Heart left ventricle (tissue), 16 donors: ENCODE measurements at regions not wholly inside any gene's neighbourhood (a gene's known extent, or its start where the extent isn't known, plus 50 kb on each side); places are given as distances from the start of the nearest gene placed in this dataset.

Experiments
- ATAC-seq, 4 donors: fragments of 200-7000 bp; cut with Tn5 transposase; one replicate each; pipeline ENCODE4 v1.9.1; 2020 to 2022; ENCODE audit warnings: moderate library complexity in 4 of 4, mild to moderate bottlenecking in 3 of 4, moderate number of reproducible peaks in 1 of 4
- DNase-seq, 5 donors: peaks; one replicate each; pipeline ENCODE4 v3.0.0-alpha.2; 2020
- H3K27ac ChIP-seq, 12 donors: fragments of 200-600 bp; sonication (generic) in 4 of 12; one replicate each; pipeline versions ENCODE4 v1.5.0 to v1.8.0; 2016 to 2022; ENCODE audit warnings: mild to moderate bottlenecking in 2 of 12
- H3K27me3 ChIP-seq, 9 donors: fragments of 200-600 bp; sonication (generic) in 2 of 9; one replicate each; pipeline versions ENCODE4 v1.5.1 to v1.8.0; 2016 to 2022; ENCODE audit warnings: mild to moderate bottlenecking in 3 of 9
- H3K36me3 ChIP-seq, 9 donors: fragments of 200-600 bp; sonication (generic) in 2 of 9; one replicate each; pipeline versions ENCODE4 v1.5.0 to v1.8.0; 2018 to 2022; ENCODE audit warnings: mild to moderate bottlenecking in 2 of 9
- H3K4me1 ChIP-seq, 12 donors: fragments of 200-600 bp; sonication (generic) in 4 of 12; one replicate each; pipeline versions ENCODE4 v1.5.0 to v1.8.0; 2016 to 2022; ENCODE audit warnings: mild to moderate bottlenecking in 3 of 12
- H3K4me3 ChIP-seq, 12 donors: fragments of 200-600 bp; sonication (generic) in 4 of 12; one replicate each; pipeline versions ENCODE4 v1.5.0 to v1.8.0; 2017 to 2022; ENCODE audit warnings: mild to moderate bottlenecking in 9 of 12, moderate library complexity in 4 of 12
- H3K9me3 ChIP-seq, 12 donors: fragments of 200-600 bp; sonication (generic) in 4 of 12; one replicate each; pipeline versions ENCODE4 v1.5.0 to v1.8.0; 2016 to 2022; ENCODE audit warnings: mild to moderate bottlenecking in 1 of 12
- POLR2A ChIP-seq, 2 donors: fragments of 450-650 bp; IDR thresholded peaks; one replicate each; pipeline ENCODE4 v1.6.1; 2017; ENCODE audit warnings: antibody characterized with exemption in 2 of 2, mild to moderate bottlenecking in 2 of 2, moderate library complexity in 2 of 2
- WGBS, 4 donors: extraction: QIAGEN DNeasy Blood & Tissue Kit in 2 of 4; methylation state at CpG; one replicate each; pipeline versions ENCODE4 v1.1.5 to v1.1.7; 2013 to 2018; 5-methylcytosine and 5-hydroxymethylcytosine counted together
- intact Hi-C, 10 donors: fragments of 100-400 bp; cut with DNase I; formaldehyde crosslinking; loops; one replicate each; pipeline versions ENCODE4 v1.11.1 to v1.14.2; 2022
- TF ChIP-seq, protein P1 (sequence below), 12 donors: fragments of 200-600 bp; sonication (generic) in 4 of 12; IDR thresholded peaks; one replicate each; pipeline versions ENCODE4 v1.5.0 to v1.8.0; 2018 to 2022; ENCODE audit warnings: antibody characterized with exemption in 12 of 12, mild to moderate bottlenecking in 5 of 12
- donor health status: ischemic (EF 13 %, LVEDD 7.1; RV severe dilation, severe dysfunction).
- donor health status: healthy with polysubstance abuse.
- donor health status: DM: no; HTN: yes; CAD: no.
- donor health status: DM: no; HTN: no; CAD: no.
- donor health status: ischemic (EF 25% LVEDD 6.9; RV normal size, moderate dysfunction).
- donor health status: ischemic (EF 25% LVEDD 5.7; RV mildly dilated, moderate dysfunction).
- donor health status: healthy.
- donor health status: DM: yes; HTN: yes; CAD: no.
- donor health status: ischemic (EF 35%, LVEDD 5.7; RV mildly dilated, moderate dysfunction).
- donor health status: nonischemic (EF 11% LVEDD 7.7; RV severe dilation, severe dysfunction).
- donor health status: DM: yes; HTN: yes; CAD: no.
- donor health status: PGD.
- donor health status: ischemic (EF 29% LVEDD 5.4; RV normal size, mild dysfunction).
- donor health status: nonischemic (EF 23%, LVEDD 6.1; RV moderate dilation, normal function).

GRCh38 chr1:14487671-14488070 is 110.8 kb upstream of the KAZN start:
- H3K9me3 ChIP-seq = no peaks in the 10 kb centered on the region
- no peaks in the 10 kb centered on the region for H3K36me3 ChIP-seq
- intact Hi-C loops = loop anchor here in 1 of 10 donors (5.0 kb wide), 1 partner anchor 60 kb away; no protein-coding TSS in a partner anchor
- no peak for DNase-seq
- TF ChIP-seq, protein P1, sequence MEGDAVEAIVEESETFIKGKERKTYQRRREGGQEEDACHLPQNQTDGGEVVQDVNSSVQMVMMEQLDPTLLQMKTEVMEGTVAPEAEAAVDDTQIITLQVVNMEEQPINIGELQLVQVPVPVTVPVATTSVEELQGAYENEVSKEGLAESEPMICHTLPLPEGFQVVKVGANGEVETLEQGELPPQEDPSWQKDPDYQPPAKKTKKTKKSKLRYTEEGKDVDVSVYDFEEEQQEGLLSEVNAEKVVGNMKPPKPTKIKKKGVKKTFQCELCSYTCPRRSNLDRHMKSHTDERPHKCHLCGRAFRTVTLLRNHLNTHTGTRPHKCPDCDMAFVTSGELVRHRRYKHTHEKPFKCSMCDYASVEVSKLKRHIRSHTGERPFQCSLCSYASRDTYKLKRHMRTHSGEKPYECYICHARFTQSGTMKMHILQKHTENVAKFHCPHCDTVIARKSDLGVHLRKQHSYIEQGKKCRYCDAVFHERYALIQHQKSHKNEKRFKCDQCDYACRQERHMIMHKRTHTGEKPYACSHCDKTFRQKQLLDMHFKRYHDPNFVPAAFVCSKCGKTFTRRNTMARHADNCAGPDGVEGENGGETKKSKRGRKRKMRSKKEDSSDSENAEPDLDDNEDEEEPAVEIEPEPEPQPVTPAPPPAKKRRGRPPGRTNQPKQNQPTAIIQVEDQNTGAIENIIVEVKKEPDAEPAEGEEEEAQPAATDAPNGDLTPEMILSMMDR (IDR thresholded peaks at IDR 0.05) = no peak
- ATAC-seq = no peak
- H3K27me3 ChIP-seq = peaks cover 0 to 6% (median 0%) of the 10 kb centered on the region in 9 donors
- H3K4me3 ChIP-seq = no peak overlapping the region
- WGBS, 4 donors = 44 to 54% (median 45%) methylated on average over 3 of the region's 3 CpGs
- no peak overlapping the region for H3K27ac ChIP-seq
- H3K4me1 ChIP-seq = peaks cover 0 to 7% (median 0%) of the 10 kb centered on the region in 12 donors

DNA sequence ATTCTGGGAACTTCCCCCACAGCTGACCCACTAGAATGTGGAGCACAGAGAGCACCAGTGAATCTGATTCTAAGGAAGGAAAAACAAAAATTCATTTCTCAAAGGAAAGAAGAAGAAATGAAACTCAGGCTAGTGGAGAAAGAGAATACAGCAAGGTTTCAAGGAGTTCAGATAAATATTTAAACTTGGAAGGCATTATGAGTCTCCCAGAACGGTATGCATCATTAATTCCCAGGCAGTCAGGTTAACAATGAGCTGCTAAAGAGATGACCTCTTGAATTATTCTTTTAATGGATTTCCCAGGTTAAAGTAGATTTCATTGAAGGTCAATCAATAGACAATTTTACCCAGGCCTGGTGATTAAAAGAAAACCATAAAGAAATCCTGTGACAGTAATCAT is 103.6 kb upstream of the KAZN start:
- Histone ChIP-seq H3K4me3 (no peak overlapping the region), H3K9me3 (no peaks in the 10 kb centered on the region), H3K27ac (no peak overlapping the region), H3K36me3 (no peaks in the 10 kb centered on the region), H3K27me3 (peaks cover 0 to 14% (median 0%) of the 10 kb centered on the region in 9 donors), H3K4me1 (no peaks in the 10 kb centered on the region)
- no peak for TF ChIP-seq POLR2A (IDR thresholded peaks at IDR 0.05)
- TF ChIP-seq, protein P1 (IDR thresholded peaks at IDR 0.05) = no peak
- 68 to 75% (median 71%) methylated on average over 1 of the region's 1 CpG for WGBS, 4 donors
- DNase-seq (no peak), ATAC-seq (no peak)
- intact Hi-C loops = no loop called here

DNA sequence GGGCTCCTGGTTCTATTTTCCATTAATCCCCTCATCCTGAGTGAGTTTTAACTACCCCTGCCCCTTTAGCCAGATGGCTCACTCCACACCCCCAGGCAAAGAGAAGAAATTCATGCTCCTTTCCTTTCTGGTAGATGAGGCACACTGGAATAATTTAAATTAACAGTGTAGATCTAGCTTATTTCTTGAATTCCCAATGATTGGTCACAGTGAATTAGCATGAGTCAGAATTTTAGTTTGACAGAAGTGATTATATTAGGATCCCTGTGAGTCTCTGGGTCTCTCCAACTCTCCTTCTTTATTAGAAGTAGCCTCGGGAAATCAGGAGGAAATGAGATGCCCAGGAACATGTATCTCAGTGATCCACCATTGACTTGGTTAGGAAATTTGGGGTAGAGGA is 103.1 kb upstream of the KAZN start:
- H3K9me3 ChIP-seq = no peaks in the 10 kb centered on the region
- no peak overlapping the region for H3K27ac ChIP-seq
- no peak for DNase-seq
- TF ChIP-seq POLR2A (IDR thresholded peaks at IDR 0.05) = no peak
- TF ChIP-seq, protein P1 (IDR thresholded peaks at IDR 0.05) = no peak
- WGBS, 4 donors = 71 to 84% (median 80%) methylated on average over 1 of the region's 1 CpG
- no peaks in the 10 kb centered on the region for H3K4me1 ChIP-seq
- intact Hi-C loops = no loop called here
- H3K27me3 ChIP-seq = peaks cover 0 to 14% (median 0%) of the 10 kb centered on the region in 9 donors
- no peak for ATAC-seq
- no peaks in the 10 kb centered on the region for H3K36me3 ChIP-seq
- H3K4me3 ChIP-seq = no peak overlapping the region

DNA sequence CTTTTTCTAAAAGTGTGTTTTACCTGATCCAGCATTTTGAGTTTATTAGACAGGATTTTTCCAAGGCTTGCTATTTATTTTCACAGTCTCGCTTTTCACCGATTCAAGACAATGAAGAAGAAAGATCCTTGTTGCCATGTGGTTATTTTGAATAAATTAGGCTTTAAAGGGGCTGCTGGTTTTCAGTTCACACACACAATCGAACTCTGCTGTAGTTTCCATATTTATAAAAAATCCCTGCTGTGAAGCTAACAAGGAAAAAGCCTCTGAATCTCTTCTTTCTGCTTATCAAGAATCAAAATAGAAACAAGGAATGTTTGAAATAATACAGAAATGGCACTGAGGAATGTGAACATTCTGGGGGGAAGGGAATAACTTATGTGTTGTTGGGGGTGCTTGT is 102.5 kb upstream of the KAZN start:
- WGBS, 4 donors = 61 to 74% (median 70%) methylated on average over 3 of the region's 3 CpGs
- ATAC-seq = no peak
- intact Hi-C loops = no loop called here

More for the DNA sequence above, 102.5 kb upstream of the KAZN start:
- H3K36me3 ChIP-seq = no peaks in the 10 kb centered on the region
- H3K27ac ChIP-seq = no peak overlapping the region
- H3K27me3 ChIP-seq = peaks cover 0 to 14% (median 0%) of the 10 kb centered on the region in 9 donors
- no peak for DNase-seq
- TF ChIP-seq POLR2A (IDR thresholded peaks at IDR 0.05) = no peak
- TF ChIP-seq, protein P1 (IDR thresholded peaks at IDR 0.05) = no peak
- no peaks in the 10 kb centered on the region for H3K4me1 ChIP-seq
- no peak overlapping the region for H3K4me3 ChIP-seq
- H3K9me3 ChIP-seq = no peaks in the 10 kb centered on the region
